ENCODE measurements at regions not wholly inside any gene's neighbourhood (a gene's known extent, or its start where the extent isn't known, plus 50 kb on each side); places are given as distances from the start of the nearest gene placed in this dataset.

DNA sequence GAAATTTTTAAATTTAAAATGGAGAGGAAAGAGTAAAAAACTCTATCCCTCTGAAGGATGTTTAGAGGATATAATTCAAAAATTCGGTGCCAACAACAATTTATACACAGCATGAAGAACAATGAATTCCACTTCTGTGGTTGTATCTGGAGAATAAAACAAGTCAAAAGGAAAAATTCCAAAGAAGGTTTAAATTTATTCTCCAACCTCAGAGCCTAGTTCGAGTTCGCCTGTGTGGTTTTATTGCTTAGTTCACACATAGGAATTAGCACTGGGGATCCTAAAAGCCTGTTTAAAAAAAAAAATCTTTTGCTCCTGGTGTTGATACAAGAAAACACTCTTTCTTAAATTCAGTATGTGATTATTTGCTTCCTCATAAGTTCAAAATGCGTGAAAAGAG is 79.2 kb downstream of the LLPH start:
- no peaks in the 10 kb centered on the region for H3K36me3 ChIP-seq (ENCODE audit: control insufficient read depth in 2 of 4, insufficient read depth in 4 of 4, low read length in 3 of 4)
- no peak overlapping the region for H3K18ac ChIP-seq (ENCODE audit: extremely low read depth, low read length)
- no peaks in the 10 kb centered on the region for H3K79me1 ChIP-seq (ENCODE audit: low read depth, low read length)
- H3K4ac ChIP-seq (replicated peaks; ENCODE audit: insufficient read length, low read depth, low read length) = no peak overlapping the region
- H4K5ac ChIP-seq (ENCODE audit: insufficient read length, low read depth, low read length) = no peak overlapping the region
- WGBS, 2 experiments (ENCODE audit: extremely low coverage in 1 of 2, insufficient coverage in 1 of 2, insufficient read length in 1 of 2, insufficient replicate concordance in 2 of 2, low coverage in 1 of 2, low lambda C conversion rate in 2 of 2, missing lambda C conversion rate in 1 of 2) = 82% methylated on average over 4 of the region's 4 CpGs; no CpG with 5 or more reads in 1 of the 2 experiments
- H2BK15ac ChIP-seq (ENCODE audit: low read length) = no peak overlapping the region
- H3K4me2 ChIP-seq (ENCODE audit: insufficient read depth in 1 of 2, low read depth in 2 of 2, low read length in 2 of 2) = no peak overlapping the region
- no peak for DNase-seq (ENCODE audit: low read depth in 1 of 2, low spot score in 2 of 2)
- no peak overlapping the region for H2BK120ac ChIP-seq (replicated peaks; ENCODE audit: low read depth, low read length)
- no peak overlapping the region for H2BK20ac ChIP-seq (ENCODE audit: low read length)
- H3K27ac ChIP-seq (ENCODE audit: low read depth, low read length) = no peak overlapping the region
- H2AFZ ChIP-seq (ENCODE audit: low read length) = no peak overlapping the region
- no peak overlapping the region for H3K4me3 ChIP-seq (ENCODE audit: extremely low read depth in 1 of 4, insufficient read depth in 2 of 4, low read depth in 3 of 4, low read length in 4 of 4)
- no peaks in the 10 kb centered on the region for H3K9me3 ChIP-seq (ENCODE audit: insufficient read depth in 2 of 2, low read depth in 1 of 2, low read length in 1 of 2)
- H3K27me3 ChIP-seq (replicated peaks in 1 of 4; ENCODE audit: control insufficient read depth in 3 of 4, extremely low read depth in 1 of 4, insufficient read depth in 3 of 4, low read length in 3 of 4) = no peaks in the 10 kb centered on the region
- no peak overlapping the region for H4K8ac ChIP-seq (ENCODE audit: extremely low read depth, insufficient read depth, low read length)
- no peak overlapping the region for H3K23ac ChIP-seq (ENCODE audit: insufficient read length)
- FAIRE-seq = no peak
- H3K79me2 ChIP-seq (ENCODE audit: control insufficient read depth in 1 of 2, insufficient read depth in 2 of 2, low read length in 2 of 2) = no peaks in the 10 kb centered on the region
- no peak overlapping the region for H2AK5ac ChIP-seq (ENCODE audit: low read depth, low read length)
- H3K9ac ChIP-seq (replicated peaks in 1 of 4; ENCODE audit: extremely low read depth in 1 of 4, low read depth in 3 of 4, low read length in 3 of 4) = no peak overlapping the region
- no peak overlapping the region for H4K91ac ChIP-seq (replicated peaks; ENCODE audit: insufficient read length, low read length)
- H3K14ac ChIP-seq (ENCODE audit: insufficient read length) = no peak overlapping the region
- H3K56ac ChIP-seq (replicated peaks; ENCODE audit: insufficient read length, low read depth, low read length) = no peak overlapping the region
- H2BK5ac ChIP-seq (ENCODE audit: low read depth, low read length) = no peak overlapping the region
- ChIA-PET POLR2A (ENCODE audit: partially characterized antibody) (no interaction called here), CTCF (ENCODE audit: partially characterized antibody) (no interaction called here)
- no peaks in the 10 kb centered on the region for H3K4me1 ChIP-seq (replicated peaks in 1 of 4; ENCODE audit: control insufficient read depth in 3 of 4, insufficient read depth in 4 of 4, low read length in 3 of 4)
- H4K20me1 ChIP-seq (replicated peaks in 1 of 2; ENCODE audit: control insufficient read depth in 1 of 2, insufficient read depth in 2 of 2, low read length in 2 of 2) = no peaks in the 10 kb centered on the region
- H3K23me2 ChIP-seq (ENCODE audit: low read depth, low read length) = no peaks in the 10 kb centered on the region
- H2BK12ac ChIP-seq (ENCODE audit: low read depth, low read length) = no peak overlapping the region
- TF ChIP-seq KDM5A (IDR thresholded peaks at IDR 0.05; ENCODE audit: low read length) (no peak), RNF2 (IDR thresholded peaks at IDR 0.05; ENCODE audit: borderline replicate concordance, low read depth, low read length, missing control alignments, poor library complexity, severe bottlenecking) (no peak), POLR2AphosphoS5 (IDR thresholded peaks at IDR 0.05; ENCODE audit: low read depth, low read length) (no peak), SP1 (IDR thresholded peaks at IDR 0.05; ENCODE audit: low read depth, low read length) (no peak), SUZ12 (IDR thresholded peaks at IDR 0.05; ENCODE audit: low read length) (no peak)
